HFF-Myc (cell line): ENCODE measurements at regions not wholly inside any gene's neighbourhood (a gene's known extent, or its start where the extent isn't known, plus 50 kb on each side); places are given as distances from the start of the nearest gene placed in this dataset.

ENCODE experiments used
- DNase-seq: peaks from one replicate; pipeline ENCODE4 v3.0.0-alpha.2; 2011; ENCODE audit warnings: low read depth; ENCODE audit errors: extremely low read depth
- H3K4me3 ChIP-seq: replicated peaks from 2 replicates; pipeline ENCODE4 v1.5.1; 2011; ENCODE audit warnings: low read depth, mild to moderate bottlenecking, control low read depth, low read length
- TF ChIP-seq, protein P1 (sequence below): IDR thresholded peaks from 2 replicates; pipeline ENCODE4 v1.5.1; 2012; ENCODE audit warnings: mild to moderate bottlenecking, low read depth, low read length, control low read depth; ENCODE audit errors: missing control alignments

GRCh38 chr3:14057701-14058100, 67.0 kb downstream of the CHCHD4 start:
- TF ChIP-seq, protein P1, sequence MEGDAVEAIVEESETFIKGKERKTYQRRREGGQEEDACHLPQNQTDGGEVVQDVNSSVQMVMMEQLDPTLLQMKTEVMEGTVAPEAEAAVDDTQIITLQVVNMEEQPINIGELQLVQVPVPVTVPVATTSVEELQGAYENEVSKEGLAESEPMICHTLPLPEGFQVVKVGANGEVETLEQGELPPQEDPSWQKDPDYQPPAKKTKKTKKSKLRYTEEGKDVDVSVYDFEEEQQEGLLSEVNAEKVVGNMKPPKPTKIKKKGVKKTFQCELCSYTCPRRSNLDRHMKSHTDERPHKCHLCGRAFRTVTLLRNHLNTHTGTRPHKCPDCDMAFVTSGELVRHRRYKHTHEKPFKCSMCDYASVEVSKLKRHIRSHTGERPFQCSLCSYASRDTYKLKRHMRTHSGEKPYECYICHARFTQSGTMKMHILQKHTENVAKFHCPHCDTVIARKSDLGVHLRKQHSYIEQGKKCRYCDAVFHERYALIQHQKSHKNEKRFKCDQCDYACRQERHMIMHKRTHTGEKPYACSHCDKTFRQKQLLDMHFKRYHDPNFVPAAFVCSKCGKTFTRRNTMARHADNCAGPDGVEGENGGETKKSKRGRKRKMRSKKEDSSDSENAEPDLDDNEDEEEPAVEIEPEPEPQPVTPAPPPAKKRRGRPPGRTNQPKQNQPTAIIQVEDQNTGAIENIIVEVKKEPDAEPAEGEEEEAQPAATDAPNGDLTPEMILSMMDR, result no peak
- no peak overlapping the region for H3K4me3 ChIP-seq
- DNase-seq, result no peak

GRCh38 chr3:14047841-14048240, 76.8 kb downstream of the CHCHD4 start:
- no peak for DNase-seq
- H3K4me3 ChIP-seq, result no peak overlapping the region
- TF ChIP-seq, protein P1, result no peak

DNA sequence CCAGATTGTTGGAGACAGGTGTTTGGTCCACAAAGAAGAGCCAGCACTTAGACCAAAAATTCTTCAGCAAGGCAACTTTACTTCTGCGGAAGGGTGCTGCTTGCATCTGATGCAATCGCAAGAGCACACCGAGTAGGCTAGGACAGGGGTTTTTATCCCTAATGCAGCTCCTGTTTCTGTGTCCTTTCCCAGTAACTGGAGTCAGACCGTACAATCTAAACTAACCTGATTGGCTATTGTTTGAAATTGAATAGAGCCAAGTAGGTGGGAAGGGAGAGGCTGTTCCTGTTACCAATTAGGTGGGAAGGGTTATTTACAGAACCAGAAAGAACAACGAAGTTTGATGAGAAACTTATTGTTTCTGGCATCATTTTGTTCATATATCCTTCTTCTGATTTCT, 77.6 kb downstream of the CHCHD4 start:
- no peak overlapping the region for H3K4me3 ChIP-seq

DNA sequence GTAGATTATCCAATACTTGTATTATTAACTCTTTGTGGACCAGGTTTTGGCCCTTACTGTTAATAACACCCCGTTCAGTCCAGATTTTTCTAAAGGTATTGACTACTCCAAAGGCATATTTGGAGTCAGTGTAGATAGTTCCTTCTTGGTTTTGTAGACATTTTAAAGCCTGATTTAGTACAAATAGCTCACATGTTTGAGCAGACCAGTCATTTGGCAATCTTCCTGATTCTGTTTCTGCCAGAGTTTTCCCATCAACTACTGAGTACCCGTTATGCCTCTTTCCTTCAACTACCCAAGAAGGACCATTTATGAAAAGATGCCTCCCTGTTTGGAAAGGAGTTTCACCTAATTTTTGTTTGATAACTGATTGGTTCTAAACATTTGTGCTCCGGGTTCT, 82.0 kb downstream of the CHCHD4 start:
- H3K4me3 ChIP-seq, result no peak overlapping the region
- TF ChIP-seq, protein P1, result no peak
- peak; percentile 9 for DNase-seq

More for the DNA sequence above, 77.6 kb downstream of the CHCHD4 start:
- DNase-seq, result no peak
- TF ChIP-seq, protein P1, result no peak

DNA sequence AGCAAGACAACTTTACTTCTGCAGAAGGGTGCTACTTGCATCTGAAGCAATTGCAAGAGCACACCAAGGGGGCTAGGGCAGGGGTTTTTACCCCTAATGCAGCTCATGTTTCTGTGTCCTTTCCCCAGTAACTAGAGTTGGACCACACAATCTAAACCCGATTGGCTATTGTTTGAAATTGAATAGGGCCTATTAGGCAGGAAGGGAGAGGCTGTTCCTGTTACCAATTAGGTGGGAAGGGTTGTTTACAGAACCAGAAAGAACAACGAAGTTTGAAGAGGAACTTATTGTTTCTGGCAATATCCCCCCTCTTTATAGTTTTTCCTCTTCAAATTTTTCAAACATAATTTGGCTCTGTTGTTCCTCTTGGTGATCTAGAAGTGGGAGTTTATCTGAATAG, 85.5 kb downstream of the CHCHD4 start:
- no peak for DNase-seq
- TF ChIP-seq, protein P1, result no peak
- no peak overlapping the region for H3K4me3 ChIP-seq

GRCh38 chr3:14037211-14037610, 87.5 kb downstream of the CHCHD4 start:
- TF ChIP-seq, protein P1, result no peak
- DNase-seq, result no peak
- H3K4me3 ChIP-seq, result no peak overlapping the region

GRCh38 chr3:14033023-14033422, 91.6 kb downstream of the CHCHD4 start:
- TF ChIP-seq, protein P1, result no peak
- DNase-seq, result no peak
- H3K4me3 ChIP-seq, result no peak overlapping the region
